Muscle layer of duodenum (tissue), 2 donors: ENCODE measurements at regions not wholly inside any gene's neighbourhood (a gene's known extent, or its start where the extent isn't known, plus 50 kb on each side); places are given as distances from the start of the nearest gene placed in this dataset.

ENCODE experiments used
- H3K27ac ChIP-seq: one replicate; pipeline ENCODE4 v1.7.0; 2013; ENCODE audit warnings: mild to moderate bottlenecking, low read length
- H3K27me3 ChIP-seq: one replicate; pipeline ENCODE4 v1.7.0; 2013; ENCODE audit warnings: low read depth, mild to moderate bottlenecking, control low read depth, low read length
- H3K36me3 ChIP-seq, 2 donors: one replicate each; pipeline ENCODE4 v1.7.0; 2013; ENCODE audit warnings: low read length in 2 of 2, control low read depth in 1 of 2, mild to moderate bottlenecking in 1 of 2; ENCODE audit not compliant: insufficient read depth in 2 of 2, control insufficient read depth in 1 of 2
- H3K4me1 ChIP-seq, 2 donors: one replicate each; pipeline ENCODE4 v1.7.0; 2013; ENCODE audit warnings: low read length in 2 of 2, mild to moderate bottlenecking in 2 of 2, control low read depth in 1 of 2, moderate library complexity in 1 of 2; ENCODE audit not compliant: insufficient read depth in 2 of 2, control insufficient read depth in 1 of 2
- H3K4me3 ChIP-seq, 2 donors: one replicate each; pipeline ENCODE4 v1.7.0; 2013; ENCODE audit warnings: low read length in 2 of 2, low read depth in 1 of 2, mild to moderate bottlenecking in 1 of 2
- H3K9me3 ChIP-seq, 2 donors: one replicate each; pipeline ENCODE4 v1.7.0; 2013; ENCODE audit warnings: low read length in 2 of 2, control low read depth in 1 of 2, mild to moderate bottlenecking in 1 of 2; ENCODE audit not compliant: control insufficient read depth in 1 of 2
- donor health status: healthy.

DNA sequence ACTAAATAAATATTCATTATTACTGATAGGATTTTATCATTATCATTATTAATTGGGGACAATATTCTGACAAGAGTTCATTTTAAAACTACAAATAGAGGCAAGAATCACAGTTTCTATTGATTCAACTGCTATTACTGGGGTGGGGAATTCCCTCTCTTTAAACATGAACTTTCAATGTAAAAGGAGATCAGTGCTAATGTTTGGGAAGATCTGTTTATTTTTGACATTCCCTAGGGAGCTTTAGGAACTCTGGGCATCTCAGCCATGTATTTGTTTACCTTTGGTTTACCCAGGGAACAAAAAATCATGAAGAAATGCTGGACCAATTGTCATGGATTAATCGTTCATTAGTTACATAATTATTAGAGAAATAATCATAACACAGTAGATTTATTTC, 443.2 kb upstream of the AKR1E2 start:
- Histone ChIP-seq H3K9me3 (no peaks in the 10 kb centered on the region), H3K36me3 (no peaks in the 10 kb centered on the region), H3K4me1 (peaks cover 0 to 6% of the 10 kb centered on the region in 2 donors), H3K27ac (no peak overlapping the region), H3K27me3 (no peaks in the 10 kb centered on the region), H3K4me3 (no peak overlapping the region)

DNA sequence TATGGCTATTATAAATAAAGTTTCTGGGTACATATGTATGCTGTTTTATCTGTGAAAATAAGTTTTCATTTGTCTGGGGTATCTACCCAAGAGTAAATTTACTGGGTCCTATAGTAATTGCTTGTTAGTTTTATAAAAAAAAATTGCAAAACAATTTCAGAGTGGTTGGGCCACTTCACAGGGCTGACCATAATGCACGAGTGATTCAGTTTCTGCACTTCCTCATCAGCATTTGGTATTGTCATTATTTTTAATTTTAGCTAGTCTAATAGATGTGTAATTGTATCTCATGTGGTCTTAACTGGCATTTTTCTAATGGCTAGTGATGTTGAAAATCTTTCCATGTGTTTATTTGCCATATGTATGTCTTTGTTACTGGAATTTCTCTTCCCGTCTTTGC, 452.4 kb upstream of the AKR1E2 start:
- no peak overlapping the region for H3K4me3 ChIP-seq
- no peaks in the 10 kb centered on the region for H3K4me1 ChIP-seq
- no peak overlapping the region for H3K27ac ChIP-seq
- no peaks in the 10 kb centered on the region for H3K9me3 ChIP-seq
- peaks cover 0 to 3% of the 10 kb centered on the region in 2 donors for H3K36me3 ChIP-seq
- H3K27me3 ChIP-seq, result no peaks in the 10 kb centered on the region

DNA sequence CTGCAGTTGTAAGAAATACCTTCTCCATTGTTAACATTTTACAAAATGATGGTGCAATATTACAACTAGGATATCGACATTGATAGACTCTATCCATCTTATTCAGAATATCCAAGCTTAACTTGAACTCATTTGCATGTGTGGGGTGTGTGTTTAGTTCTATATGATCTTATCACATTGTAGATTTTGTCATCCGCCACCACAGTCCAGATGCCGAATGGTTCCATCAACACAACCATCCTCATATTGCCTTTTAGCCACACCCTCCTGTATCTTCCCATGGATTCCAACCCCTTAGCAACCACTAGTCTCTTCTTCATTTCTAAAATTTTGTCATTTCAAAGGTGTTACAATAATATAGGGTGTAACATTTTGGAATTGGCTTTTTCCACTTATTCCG, 452.9 kb upstream of the AKR1E2 start:
- Histone ChIP-seq H3K27me3 (no peaks in the 10 kb centered on the region), H3K27ac (no peak overlapping the region), H3K9me3 (no peaks in the 10 kb centered on the region), H3K36me3 (peaks cover 0 to 3% of the 10 kb centered on the region in 2 donors), H3K4me3 (no peak overlapping the region), H3K4me1 (no peaks in the 10 kb centered on the region)

DNA sequence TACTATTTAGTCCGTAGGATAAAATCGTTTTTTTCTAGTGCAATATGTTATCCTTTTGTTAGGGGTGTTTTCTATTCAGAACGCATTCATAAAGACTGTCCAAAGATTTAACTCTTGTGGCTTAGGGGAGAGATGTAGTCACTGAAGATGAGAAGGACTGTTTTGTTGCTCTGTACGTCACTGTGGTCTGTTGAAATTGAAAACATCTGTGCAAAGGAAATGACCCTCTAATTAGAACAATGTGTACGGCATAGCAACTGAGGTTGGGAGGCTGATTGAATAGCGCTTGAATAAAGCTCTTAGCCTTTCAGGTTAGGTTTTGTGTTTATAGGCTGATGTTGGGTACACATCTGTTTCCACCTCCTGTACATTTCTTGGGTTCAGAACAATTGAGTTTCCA, 453.4 kb upstream of the AKR1E2 start:
- H3K36me3 ChIP-seq, result peaks cover 0 to 3% of the 10 kb centered on the region in 2 donors

DNA sequence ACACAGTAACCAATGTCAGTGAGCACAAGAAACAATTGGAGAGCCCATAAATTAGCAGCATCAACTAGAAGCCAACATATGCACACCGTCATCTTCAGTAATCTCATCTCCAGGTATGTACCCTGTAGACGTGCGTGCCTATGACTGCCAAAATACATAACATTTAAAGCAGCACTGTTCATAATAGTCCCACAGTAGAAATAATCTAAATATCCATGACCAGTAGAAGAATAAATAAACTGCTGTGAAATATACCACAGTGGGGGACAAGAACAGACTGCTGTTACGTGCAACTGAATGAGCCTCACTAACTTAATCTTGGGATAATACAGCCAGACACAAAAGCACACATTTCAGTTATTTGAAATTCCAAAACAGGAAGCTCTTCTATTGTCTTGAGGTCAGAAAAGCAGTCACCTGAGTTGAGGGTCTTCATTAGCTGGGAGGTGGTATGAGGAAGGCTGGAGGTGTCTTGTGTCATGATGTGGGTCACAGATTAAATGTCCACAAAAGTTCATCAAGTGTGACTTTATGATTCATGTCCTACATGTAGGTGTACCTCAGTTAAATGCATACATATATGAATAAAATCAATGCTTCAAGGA, 454.2 kb upstream of the AKR1E2 start:
- no peak overlapping the region for H3K4me3 ChIP-seq
- H3K4me1 ChIP-seq, result no peaks in the 10 kb centered on the region
- H3K9me3 ChIP-seq, result no peaks in the 10 kb centered on the region
- peaks cover 0 to 3% of the 10 kb centered on the region in 2 donors for H3K36me3 ChIP-seq
- H3K27ac ChIP-seq, result no peak overlapping the region
- H3K27me3 ChIP-seq, result no peaks in the 10 kb centered on the region

More for the DNA sequence above, 453.4 kb upstream of the AKR1E2 start:
- Histone ChIP-seq H3K4me3 (no peak overlapping the region), H3K9me3 (no peaks in the 10 kb centered on the region), H3K4me1 (no peaks in the 10 kb centered on the region), H3K27ac (no peak overlapping the region), H3K27me3 (no peaks in the 10 kb centered on the region)

DNA sequence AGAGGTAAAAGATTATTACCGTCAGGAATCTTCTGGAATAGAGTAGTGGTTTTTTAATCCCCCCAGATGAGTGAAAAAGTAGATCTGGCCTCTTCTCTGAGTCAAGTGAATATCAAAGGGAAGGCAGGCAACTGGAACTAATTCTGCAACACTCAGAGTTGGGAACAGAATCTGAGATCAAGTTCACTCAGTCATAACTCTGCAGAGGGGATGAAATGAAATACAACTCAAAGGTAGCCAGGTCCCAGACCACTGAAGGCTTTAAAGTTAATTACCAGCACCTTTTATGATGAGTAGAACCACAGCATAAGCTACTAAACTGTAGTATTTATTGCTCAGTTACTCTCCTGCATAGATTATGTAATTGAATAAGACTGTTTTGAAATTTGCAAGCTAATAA, 455.6 kb upstream of the AKR1E2 start:
- Histone ChIP-seq H3K4me3 (no peak overlapping the region), H3K4me1 (no peaks in the 10 kb centered on the region), H3K27me3 (no peaks in the 10 kb centered on the region), H3K27ac (no peak overlapping the region), H3K36me3 (peaks cover 0 to 3% of the 10 kb centered on the region in 2 donors), H3K9me3 (no peaks in the 10 kb centered on the region)

DNA sequence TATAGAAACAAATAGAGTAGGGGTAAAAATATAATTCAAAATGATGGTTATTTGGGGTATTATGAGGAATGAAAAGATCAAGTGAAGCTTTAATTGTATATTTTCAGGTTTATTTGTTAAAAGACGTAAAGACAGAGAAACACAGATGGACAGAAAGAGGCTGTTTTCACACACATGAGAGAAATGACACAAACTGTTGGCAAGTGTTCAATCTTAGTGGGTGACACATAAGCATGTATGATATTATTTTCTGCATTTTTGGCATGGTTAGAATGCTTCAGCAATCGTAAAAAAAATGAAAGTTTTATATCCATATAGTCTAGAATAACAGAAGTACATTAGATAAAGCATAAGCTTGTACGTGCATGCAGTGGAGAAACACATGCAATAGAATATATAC, 464.4 kb upstream of the AKR1E2 start:
- H3K27me3 ChIP-seq, result no peaks in the 10 kb centered on the region

DNA sequence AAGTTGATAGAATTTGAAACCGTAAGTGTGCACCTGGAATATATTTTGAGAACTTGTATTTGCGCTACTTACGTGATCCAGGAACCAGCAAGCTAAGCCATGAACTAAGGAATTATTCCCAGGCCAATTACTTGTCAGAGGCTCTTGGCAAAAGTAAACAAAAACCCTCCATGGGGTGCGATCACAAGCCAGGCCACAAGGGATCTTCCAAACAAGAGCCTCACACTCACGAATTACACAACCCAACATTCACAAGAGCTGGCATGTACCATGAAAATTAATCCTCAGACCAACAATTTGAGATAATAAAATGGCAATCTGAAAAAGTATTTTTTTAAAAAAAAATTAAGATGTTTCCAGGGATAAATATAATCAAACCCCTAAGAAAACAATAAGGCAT, 467.0 kb upstream of the AKR1E2 start:
- Histone ChIP-seq H3K27ac (no peak overlapping the region), H3K27me3 (no peaks in the 10 kb centered on the region), H3K4me1 (no peaks in the 10 kb centered on the region), H3K36me3 (no peaks in the 10 kb centered on the region), H3K4me3 (no peak overlapping the region), H3K9me3 (no peaks in the 10 kb centered on the region)

More for the DNA sequence above, 464.4 kb upstream of the AKR1E2 start:
- Histone ChIP-seq H3K4me3 (no peak overlapping the region), H3K9me3 (no peaks in the 10 kb centered on the region), H3K36me3 (no peaks in the 10 kb centered on the region), H3K4me1 (no peaks in the 10 kb centered on the region), H3K27ac (no peak overlapping the region)

DNA sequence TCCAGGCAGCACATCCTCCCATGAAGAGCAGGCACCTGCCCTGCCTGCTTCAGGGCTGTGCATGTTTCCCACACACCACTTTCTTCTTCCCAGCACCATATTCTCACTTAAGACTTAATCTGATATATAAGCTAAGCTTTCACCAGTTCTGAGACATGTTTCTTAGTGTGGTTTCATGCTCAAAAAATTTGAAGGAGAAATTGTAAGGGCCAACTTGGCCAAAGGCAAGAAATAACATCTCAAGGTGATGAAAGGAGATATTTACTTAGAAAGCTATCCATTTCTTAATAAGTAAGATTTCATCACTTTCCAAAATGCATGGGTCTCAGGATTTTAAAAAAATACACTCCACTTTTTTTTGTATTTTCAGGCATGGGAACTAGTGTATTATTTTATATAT, 468.1 kb upstream of the AKR1E2 start:
- H3K9me3 ChIP-seq, result no peaks in the 10 kb centered on the region
- no peaks in the 10 kb centered on the region for H3K27me3 ChIP-seq
- no peaks in the 10 kb centered on the region for H3K36me3 ChIP-seq
- H3K4me3 ChIP-seq, result no peak overlapping the region
- H3K27ac ChIP-seq, result no peak overlapping the region
- H3K4me1 ChIP-seq, result no peaks in the 10 kb centered on the region

DNA sequence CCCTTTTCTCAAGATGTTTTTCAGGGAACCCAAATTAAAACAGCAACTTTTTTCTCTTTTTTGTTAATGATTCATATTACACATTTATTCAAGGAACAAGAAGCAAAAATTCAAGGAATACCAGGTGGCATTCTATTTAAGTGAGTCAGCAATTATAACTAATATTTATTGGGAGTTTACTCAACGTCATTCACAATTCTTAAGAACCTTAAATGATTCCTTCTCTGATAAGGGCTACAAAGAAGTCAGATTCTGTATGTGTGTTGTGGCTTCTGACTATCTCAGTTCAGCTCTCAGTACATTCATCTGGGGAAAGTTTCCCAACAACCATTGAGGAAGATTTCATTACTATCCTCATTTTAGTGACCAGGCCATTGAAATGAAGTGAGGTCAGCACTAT, 470.7 kb upstream of the AKR1E2 start:
- H3K4me3 ChIP-seq, result no peak overlapping the region
- H3K36me3 ChIP-seq, result no peaks in the 10 kb centered on the region
- no peaks in the 10 kb centered on the region for H3K9me3 ChIP-seq
- peaks cover 7 to 8% of the 10 kb centered on the region in 2 donors for H3K4me1 ChIP-seq
- no peaks in the 10 kb centered on the region for H3K27me3 ChIP-seq
- H3K27ac ChIP-seq, result no peak overlapping the region

DNA sequence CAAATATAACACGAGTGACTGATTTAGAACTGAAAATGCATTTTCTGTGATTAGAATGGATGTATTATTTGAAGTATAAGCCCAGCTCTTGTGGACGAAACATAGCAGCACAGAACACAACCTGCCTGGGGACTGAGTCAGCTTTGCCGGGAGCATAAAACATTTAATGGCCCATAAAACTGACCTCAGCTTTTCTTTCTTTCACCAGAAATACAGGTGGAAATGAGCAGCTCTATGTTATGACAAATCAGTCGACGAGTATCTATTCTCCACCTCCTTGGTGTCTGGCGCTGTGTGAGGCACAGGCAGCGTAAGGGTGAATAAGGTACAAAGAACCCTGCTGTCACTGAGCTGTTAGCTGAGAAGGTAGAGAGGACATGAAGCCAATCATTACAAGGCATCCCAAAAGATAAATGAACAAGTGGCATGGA, 471.6 kb upstream of the AKR1E2 start:
- no peaks in the 10 kb centered on the region for H3K27me3 ChIP-seq
- peaks cover 7 to 8% of the 10 kb centered on the region in 2 donors for H3K4me1 ChIP-seq
- H3K4me3 ChIP-seq, result no peak overlapping the region
- H3K9me3 ChIP-seq, result no peaks in the 10 kb centered on the region
- H3K36me3 ChIP-seq, result no peaks in the 10 kb centered on the region
- peak overlapping the region; percentile 20 for H3K27ac ChIP-seq

DNA sequence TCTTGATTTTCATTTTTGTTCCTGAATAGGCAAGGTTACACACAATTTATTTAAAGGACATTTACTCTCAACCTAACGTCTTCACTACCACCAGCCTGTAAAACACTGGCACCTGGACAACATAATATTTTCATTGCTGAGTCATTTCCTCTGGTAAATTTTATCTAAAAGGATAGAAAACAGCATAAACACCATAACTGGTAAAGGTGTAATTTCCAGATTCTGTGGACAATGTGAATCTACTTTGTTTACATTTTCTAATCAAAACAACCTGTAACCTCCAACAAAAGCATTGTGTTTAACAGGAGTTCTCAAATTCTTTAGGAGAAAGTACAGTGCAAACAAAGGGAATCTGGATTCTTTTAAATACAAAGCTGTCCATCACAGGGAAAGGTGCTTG, 472.0 kb upstream of the AKR1E2 start:
- Histone ChIP-seq H3K36me3 (no peaks in the 10 kb centered on the region), H3K27me3 (no peaks in the 10 kb centered on the region), H3K27ac (peak overlapping the region; percentile 20), H3K4me3 (no peak overlapping the region), H3K4me1 (peaks cover 7 to 8% of the 10 kb centered on the region in 2 donors), H3K9me3 (no peaks in the 10 kb centered on the region)
